GM19452 (cell line): ENCODE measurements at regions not wholly inside any gene's neighbourhood (a gene's known extent, or its start where the extent isn't known, plus 50 kb on each side); places are given as distances from the start of the nearest gene placed in this dataset.
A peak's percentile ranks its signal among the peaks of the same experiment; 100 is the strongest.
"Not testable (repeated sequence)": the region's sequence is repeated elsewhere in the genome, so short reads cannot be mapped to it uniquely, and the experiment has no call there.

Experiments used
- ATAC-seq: cut with Tn5 transposase; IDR thresholded peaks from one replicate; pipeline ENCODE4 v1.9.1; 2021; ENCODE audit not compliant: unreplicated experiment

- no peak for ATAC-seq
Observed at GRCh38 chr12:91894911-91895310, 250.7 kb downstream of the BTG1 start.

DNA sequence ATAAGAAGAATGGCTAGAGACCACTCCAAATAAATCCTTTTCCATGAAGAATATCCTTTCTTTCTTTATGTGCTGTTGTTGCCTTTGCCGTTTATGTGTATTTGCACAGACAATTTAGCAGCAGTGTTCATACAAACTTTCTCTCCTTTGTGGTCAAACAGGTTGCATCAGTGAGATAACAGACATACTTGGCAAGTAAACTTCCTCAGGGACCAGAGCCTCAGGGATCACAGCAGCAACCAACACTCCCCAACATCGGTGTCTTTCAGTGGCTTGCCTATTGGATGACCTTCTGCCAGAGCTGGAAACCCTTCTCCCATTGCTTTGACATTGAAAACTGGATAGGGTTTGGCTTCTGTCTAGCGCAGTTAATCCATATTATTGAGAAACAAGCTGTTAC is 252.2 kb downstream of the BTG1 start:
- ATAC-seq: no peak

GRCh38 chr12:91892081-91892855 is 253.4 kb downstream of the BTG1 start:
- ATAC-seq: no peak

- ATAC-seq: no peak
Observed at GRCh38 chr12:91890742-91891141, 254.9 kb downstream of the BTG1 start.

GRCh38 chr12:91889910-91890309 is 255.7 kb downstream of the BTG1 start:
- no peak for ATAC-seq

GRCh38 chr12:91889059-91889458 is 256.6 kb downstream of the BTG1 start:
- no peak for ATAC-seq

DNA sequence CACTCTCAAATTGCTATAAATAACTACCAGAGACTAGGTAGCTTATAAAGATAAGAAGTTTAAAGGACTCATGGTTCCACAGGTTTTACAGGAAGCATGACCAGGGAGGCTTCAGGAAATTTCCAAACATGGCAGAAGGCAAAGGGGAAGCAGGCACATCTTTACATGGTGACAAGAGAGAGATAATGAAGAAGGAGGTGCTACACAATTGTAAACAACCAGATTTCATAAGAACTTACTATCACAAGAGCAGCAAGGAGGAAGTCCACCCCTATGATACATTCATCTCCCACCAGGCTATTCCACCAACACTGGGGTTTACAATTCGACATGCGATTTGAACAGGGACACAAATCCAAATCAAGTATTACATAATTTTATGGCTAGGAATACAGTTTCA is 257.7 kb downstream of the BTG1 start:
- ATAC-seq: no peak

GRCh38 chr12:91885851-91886731 is 259.6 kb downstream of the BTG1 start:
- ATAC-seq: no peak

- ATAC-seq: no peak
Observed at GRCh38 chr12:91884230-91884629, 261.4 kb downstream of the BTG1 start.

DNA sequence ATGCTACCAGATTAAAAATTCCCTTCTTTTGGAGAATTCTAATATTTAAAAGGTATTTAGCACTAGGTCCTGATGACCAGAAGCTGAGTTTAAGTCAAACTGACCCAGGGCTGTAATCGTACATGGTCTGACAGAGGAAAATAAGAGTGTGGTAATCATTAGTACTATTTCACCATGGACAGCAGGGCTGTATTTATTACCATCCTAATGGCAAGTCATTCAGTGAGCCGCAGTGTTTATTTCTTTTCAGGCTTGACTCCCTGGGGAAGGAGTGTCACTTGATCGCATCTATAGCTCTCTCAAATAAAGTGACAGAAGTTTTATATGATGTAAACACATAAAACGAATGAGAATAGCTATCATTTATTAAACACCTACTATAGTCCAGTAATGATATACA is 261.8 kb downstream of the BTG1 start:
- ATAC-seq: no peak

GRCh38 chr12:91882910-91883309 is 262.7 kb downstream of the BTG1 start:
- ATAC-seq: no peak

- ATAC-seq: no peak
Observed at GRCh38 chr12:91880528-91880927, 265.1 kb downstream of the BTG1 start.

DNA sequence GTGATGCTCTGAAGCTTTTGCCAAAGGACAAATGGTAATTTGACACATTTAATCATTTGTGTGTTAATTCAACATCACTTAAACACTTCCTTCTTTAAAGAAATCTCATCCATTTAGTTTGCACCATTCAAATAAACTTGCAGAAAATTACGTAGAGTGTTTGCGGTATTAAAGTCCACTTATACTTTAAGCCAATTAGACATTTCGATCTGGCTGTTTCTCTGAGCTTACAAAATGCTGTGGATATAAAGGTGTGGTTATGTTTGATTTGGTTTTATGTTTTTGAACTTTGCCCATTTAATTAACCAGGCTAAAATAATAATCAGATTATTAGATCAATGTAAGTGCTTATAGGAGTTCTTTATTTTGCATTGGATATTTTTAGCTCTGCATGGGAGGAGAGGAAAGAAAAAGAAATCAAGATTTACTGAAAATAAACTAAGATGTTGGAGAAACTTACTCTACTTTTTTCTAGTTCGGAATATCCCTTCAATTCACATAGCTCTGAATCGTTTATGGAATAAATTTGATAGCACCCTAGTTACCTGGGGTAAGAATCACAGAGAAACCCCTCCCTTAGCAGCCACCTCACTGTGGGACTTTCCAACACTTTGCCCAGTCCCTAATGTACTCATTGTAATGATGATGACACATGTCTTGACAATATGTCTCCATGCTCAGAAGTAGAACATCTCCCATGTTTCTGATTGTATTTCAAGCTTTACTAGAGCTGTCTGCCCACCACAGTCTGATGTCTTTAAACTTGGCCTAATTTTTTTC is 268.0 kb downstream of the BTG1 start:
- ATAC-seq: no peak

DNA sequence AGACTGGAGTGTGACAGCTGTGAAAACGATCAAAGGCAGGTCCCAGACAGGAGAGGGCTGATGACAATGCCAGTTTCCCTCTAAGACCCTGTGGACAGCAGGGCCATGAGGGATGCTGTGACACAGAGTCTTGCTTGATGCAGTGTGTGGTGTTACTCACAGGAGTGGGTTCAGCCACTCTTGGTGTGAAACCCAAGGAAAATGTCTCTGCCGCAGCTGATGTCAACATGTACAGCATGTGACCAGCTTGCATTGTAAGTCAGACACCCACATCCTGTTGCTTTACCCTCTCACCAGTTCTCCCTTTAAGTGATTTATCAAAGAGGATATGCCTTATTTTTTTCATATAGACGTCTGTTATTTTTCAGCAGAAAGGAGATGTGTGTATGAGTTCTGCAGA is 268.6 kb downstream of the BTG1 start:
- peak; percentile 94 for ATAC-seq

DNA sequence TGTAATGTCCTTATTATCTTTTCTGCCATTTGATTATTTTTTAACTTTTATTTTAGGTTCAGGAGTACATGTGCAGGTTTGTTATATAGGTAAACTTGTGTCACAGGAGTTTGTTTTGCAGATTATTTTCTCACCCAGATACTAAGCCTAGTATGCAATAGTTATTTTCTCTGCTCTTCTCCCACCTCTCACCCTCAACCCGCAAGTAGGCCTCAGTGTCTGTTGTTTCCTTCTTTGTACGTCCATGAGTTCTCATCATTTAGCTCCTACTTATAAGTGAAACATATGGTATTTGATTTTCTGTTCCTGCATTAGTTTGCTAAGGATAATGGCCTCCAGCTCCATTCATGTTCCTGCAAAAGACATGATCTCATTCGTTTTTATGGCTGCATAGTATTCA is 270.0 kb downstream of the BTG1 start:
- not testable (repeated sequence) for ATAC-seq

GRCh38 chr12:91874086-91874865 is 271.4 kb downstream of the BTG1 start:
- ATAC-seq: no peak

DNA sequence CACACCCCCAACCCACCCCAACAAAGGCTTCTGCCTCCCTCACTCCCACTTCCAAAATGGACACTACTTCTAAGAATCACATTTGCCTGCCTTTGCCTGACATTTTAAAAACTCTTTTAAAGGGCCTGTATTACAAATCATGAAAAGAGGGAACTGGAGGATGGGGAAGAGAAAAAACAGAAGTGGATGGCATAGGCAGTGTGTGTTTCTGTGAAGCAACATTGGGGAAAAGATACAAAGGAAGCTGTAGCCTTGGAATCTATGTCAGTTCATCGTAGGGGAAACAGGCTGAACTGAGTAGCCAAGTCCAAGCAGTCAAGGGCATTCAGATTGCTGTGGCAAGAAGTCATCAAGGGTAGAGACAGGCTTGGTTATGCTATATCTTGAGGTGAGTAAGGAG is 273.9 kb downstream of the BTG1 start:
- no peak for ATAC-seq

- no peak for ATAC-seq
Observed at GRCh38 chr12:91870872-91871707, 274.6 kb downstream of the BTG1 start.

DNA sequence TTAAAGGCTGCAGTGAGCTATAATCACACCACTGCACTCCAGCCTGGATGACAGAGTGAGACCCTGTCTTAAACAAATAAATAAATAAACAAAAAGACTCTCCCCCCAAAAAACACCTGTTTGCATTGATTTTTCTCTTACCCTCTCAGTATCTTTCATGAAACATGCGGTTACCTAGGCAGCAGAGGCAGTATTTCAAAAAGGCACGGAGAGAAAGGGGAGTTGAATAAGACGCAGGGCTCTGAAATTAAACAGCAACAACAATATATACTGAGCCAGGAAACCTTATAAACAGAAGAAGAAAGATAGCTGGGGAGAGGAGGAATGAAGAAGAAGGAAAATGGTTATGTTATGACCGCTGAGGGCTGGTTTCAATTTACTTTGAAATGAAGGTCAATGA is 277.6 kb downstream of the BTG1 start:
- ATAC-seq: no peak

- no peak for ATAC-seq
Observed at GRCh38 chr12:91866566-91866965, 279.1 kb downstream of the BTG1 start.
